ENCODE measurements at regions not wholly inside any gene's neighbourhood (a gene's known extent, or its start where the extent isn't known, plus 50 kb on each side); places are given as distances from the start of the nearest gene placed in this dataset.
"Not testable (repeated sequence)": the region's sequence is repeated elsewhere in the genome, so short reads cannot be mapped to it uniquely, and the experiment has no call there.

GRCh38 chr15:29974056-29974455 is 108.7 kb upstream of the GOLGA8J start:
- H3K36me3 ChIP-seq (ENCODE audit: control insufficient read depth in 2 of 2, insufficient read depth in 1 of 2, low read length in 2 of 2); H3K4me1 ChIP-seq (ENCODE audit: control insufficient read depth, insufficient read depth, low read length); H3K4me3 ChIP-seq (ENCODE audit: low read depth, low read length); H3K27ac ChIP-seq (ENCODE audit: extremely low read depth, low read depth, low read length); H3K9me3 ChIP-seq (ENCODE audit: control insufficient read depth, insufficient read depth, low read depth, low read length); POLR2A ChIA-PET: not testable (repeated sequence)
- CTCF ChIA-PET, result interaction anchor here (0.9 kb wide), 1 partner anchor 69 kb away, joined by 3 read pairs; no protein-coding TSS in a partner anchor
- TF ChIP-seq ZNF394 (tag by site-specific recombination; IDR thresholded peaks at IDR 0.05; ENCODE audit: borderline replicate concordance) (peak; percentile 66; the same call in 1 of the 2 replicates), ZNF555 (tag by site-specific recombination; conservative IDR thresholded peaks at IDR 0.05) (peak; percentile 40), ZBTB8A (tag by site-specific recombination; IDR thresholded peaks at IDR 0.05) (0 out of 2 replicates have a peak, but pooled peaks have one; percentile 23), ZNF140 (tag by site-specific recombination; IDR thresholded peaks at IDR 0.05) (peak; percentile 27; the same call in 1 of the 2 replicates), ZNF426 (tag by site-specific recombination; IDR thresholded peaks at IDR 0.05) (peak; percentile 49), ZNF623 (tag by site-specific recombination; IDR thresholded peaks at IDR 0.05) (peak; percentile 32; the same call in 1 of the 2 replicates), ZBTB11 (tag by site-specific recombination; conservative IDR thresholded peaks at IDR 0.05; ENCODE audit: low read depth) (peak; percentile 49; the same call in 1 of the 2 replicates), ZNF518A (tag by site-specific recombination; conservative IDR thresholded peaks at IDR 0.05; ENCODE audit: low read depth) (peak; percentile 65), ZNF266 (tag by site-specific recombination; IDR thresholded peaks at IDR 0.05; ENCODE audit: low read depth) (0 out of 2 replicates have a peak, but pooled peaks have one; percentile 20)

DNA sequence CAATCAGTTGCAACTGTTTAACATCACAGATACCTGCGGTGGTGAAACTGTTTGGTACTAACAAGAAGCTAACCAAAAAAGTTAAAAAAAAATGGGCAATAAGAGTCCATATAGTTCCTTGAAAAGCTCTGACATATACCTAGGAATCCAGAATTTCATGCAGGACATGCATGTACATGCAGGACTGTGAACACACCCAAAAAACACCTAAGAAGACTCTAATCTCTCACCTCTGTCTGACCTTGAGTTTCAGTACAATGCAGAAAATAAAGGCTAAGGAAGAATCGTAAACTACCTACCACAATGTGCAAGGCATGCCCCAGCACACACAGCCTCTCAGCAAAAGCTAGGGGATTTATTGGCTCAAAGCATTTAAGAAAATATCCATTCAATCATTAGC is 110.7 kb upstream of the GOLGA8J start:
- no peaks in the 10 kb centered on the region for H3K4me1 ChIP-seq (ENCODE audit: control insufficient read depth, insufficient read depth, low read length)
- POLR2A ChIA-PET, result no interaction called here
- H3K36me3 ChIP-seq (ENCODE audit: control insufficient read depth in 2 of 2, insufficient read depth in 1 of 2, low read length in 2 of 2), result no peaks in the 10 kb centered on the region
- H3K9me3 ChIP-seq (ENCODE audit: control insufficient read depth, insufficient read depth, low read depth, low read length), result no peaks in the 10 kb centered on the region
- H3K27ac ChIP-seq (ENCODE audit: extremely low read depth, low read depth, low read length), result no peak overlapping the region
- H3K4me3 ChIP-seq (ENCODE audit: low read depth, low read length), result no peak overlapping the region
- CTCF ChIA-PET, result interaction anchor here (0.8 to 1.1 kb wide), 2 partner anchors 13 to 46 kb away, joined by 3 to 7 read pairs; no protein-coding TSS in a partner anchor
- TF ChIP-seq ZNF140 (tag by site-specific recombination; IDR thresholded peaks at IDR 0.05) (no peak), KLF16 (tag by site-specific recombination; IDR thresholded peaks at IDR 0.05) (no peak), ZSCAN18 (tag by site-specific recombination; IDR thresholded peaks at IDR 0.05) (no peak), ZBTB20 (tag by site-specific recombination; IDR thresholded peaks at IDR 0.05) (no peak), ZNF23 (tag by site-specific recombination; IDR thresholded peaks at IDR 0.05; ENCODE audit: borderline replicate concordance) (no peak)
- TF ChIP-seq, protein P1, sequence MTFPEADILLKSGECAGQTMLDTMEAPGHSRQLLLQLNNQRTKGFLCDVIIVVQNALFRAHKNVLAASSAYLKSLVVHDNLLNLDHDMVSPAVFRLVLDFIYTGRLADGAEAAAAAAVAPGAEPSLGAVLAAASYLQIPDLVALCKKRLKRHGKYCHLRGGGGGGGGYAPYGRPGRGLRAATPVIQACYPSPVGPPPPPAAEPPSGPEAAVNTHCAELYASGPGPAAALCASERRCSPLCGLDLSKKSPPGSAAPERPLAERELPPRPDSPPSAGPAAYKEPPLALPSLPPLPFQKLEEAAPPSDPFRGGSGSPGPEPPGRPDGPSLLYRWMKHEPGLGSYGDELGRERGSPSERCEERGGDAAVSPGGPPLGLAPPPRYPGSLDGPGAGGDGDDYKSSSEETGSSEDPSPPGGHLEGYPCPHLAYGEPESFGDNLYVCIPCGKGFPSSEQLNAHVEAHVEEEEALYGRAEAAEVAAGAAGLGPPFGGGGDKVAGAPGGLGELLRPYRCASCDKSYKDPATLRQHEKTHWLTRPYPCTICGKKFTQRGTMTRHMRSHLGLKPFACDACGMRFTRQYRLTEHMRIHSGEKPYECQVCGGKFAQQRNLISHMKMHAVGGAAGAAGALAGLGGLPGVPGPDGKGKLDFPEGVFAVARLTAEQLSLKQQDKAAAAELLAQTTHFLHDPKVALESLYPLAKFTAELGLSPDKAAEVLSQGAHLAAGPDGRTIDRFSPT (tag by site-specific recombination; IDR thresholded peaks at IDR 0.05), result no peak
- TF ChIP-seq, protein P2, sequence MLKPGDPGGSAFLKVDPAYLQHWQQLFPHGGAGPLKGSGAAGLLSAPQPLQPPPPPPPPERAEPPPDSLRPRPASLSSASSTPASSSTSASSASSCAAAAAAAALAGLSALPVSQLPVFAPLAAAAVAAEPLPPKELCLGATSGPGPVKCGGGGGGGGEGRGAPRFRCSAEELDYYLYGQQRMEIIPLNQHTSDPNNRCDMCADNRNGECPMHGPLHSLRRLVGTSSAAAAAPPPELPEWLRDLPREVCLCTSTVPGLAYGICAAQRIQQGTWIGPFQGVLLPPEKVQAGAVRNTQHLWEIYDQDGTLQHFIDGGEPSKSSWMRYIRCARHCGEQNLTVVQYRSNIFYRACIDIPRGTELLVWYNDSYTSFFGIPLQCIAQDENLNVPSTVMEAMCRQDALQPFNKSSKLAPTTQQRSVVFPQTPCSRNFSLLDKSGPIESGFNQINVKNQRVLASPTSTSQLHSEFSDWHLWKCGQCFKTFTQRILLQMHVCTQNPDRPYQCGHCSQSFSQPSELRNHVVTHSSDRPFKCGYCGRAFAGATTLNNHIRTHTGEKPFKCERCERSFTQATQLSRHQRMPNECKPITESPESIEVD (tag by site-specific recombination; IDR thresholded peaks at IDR 0.05), result no peak

Measured in HEK293 (cell line).